ENCODE measurements at regions not wholly inside any gene's neighbourhood (a gene's known extent, or its start where the extent isn't known, plus 50 kb on each side); places are given as distances from the start of the nearest gene placed in this dataset.

DNA sequence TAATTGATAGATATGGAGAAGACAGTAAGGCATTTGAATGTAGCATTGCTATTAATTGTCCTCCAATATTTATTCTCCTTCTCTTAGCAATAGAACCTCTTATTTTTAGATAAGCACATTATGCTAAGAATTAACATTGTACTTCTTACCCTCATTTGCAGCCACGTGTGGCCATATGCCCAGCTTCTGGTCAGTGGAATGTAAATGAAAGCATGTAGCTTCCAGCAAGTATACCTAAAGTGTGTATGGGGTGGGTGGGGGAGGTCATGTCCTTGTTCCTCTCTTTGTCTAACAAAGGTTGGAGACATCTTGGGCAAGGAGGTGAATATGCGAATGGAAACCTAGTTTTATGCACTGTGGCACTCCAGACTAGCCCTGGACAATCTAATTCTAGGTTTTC is 133.6 kb upstream of the HMCN1 start:
- H3K36me3 Mint-ChIP-seq (ENCODE audit: low read depth) = no peaks in the 10 kb centered on the region
- H3K4me3 Mint-ChIP-seq = no peak overlapping the region
- TF ChIP-seq, protein P1, sequence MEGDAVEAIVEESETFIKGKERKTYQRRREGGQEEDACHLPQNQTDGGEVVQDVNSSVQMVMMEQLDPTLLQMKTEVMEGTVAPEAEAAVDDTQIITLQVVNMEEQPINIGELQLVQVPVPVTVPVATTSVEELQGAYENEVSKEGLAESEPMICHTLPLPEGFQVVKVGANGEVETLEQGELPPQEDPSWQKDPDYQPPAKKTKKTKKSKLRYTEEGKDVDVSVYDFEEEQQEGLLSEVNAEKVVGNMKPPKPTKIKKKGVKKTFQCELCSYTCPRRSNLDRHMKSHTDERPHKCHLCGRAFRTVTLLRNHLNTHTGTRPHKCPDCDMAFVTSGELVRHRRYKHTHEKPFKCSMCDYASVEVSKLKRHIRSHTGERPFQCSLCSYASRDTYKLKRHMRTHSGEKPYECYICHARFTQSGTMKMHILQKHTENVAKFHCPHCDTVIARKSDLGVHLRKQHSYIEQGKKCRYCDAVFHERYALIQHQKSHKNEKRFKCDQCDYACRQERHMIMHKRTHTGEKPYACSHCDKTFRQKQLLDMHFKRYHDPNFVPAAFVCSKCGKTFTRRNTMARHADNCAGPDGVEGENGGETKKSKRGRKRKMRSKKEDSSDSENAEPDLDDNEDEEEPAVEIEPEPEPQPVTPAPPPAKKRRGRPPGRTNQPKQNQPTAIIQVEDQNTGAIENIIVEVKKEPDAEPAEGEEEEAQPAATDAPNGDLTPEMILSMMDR (IDR thresholded peaks at IDR 0.05) = no peak
- H3K4me1 Mint-ChIP-seq = peaks cover 16% of the 10 kb centered on the region
- no peaks in the 10 kb centered on the region for H3K9me3 Mint-ChIP-seq
- no peak overlapping the region for H3K27ac Mint-ChIP-seq
- DNase-seq = no peak
- no peaks in the 10 kb centered on the region for H3K27me3 Mint-ChIP-seq (ENCODE audit: low read depth, poor library complexity)

DNA sequence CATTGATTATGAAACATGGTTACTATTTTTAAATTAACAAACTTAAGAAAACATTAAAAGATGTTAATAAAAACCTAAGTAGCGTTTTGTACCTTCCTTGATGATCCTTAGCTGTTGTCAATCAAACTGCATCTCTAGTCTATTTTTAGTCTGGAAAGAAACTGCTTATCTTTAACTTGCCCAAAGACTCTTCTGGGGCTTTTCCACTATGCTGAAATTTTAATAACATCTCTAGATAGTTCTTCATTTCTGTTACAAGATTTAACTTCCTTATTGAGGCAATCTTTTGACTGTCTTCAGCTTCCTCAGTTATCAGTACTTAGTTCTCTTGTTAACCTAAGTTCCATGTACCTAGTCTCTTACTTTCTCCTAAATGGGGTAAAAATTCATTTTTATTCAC is 135.9 kb upstream of the HMCN1 start:
- Mint-ChIP-seq H3K36me3 (ENCODE audit: low read depth) (no peaks in the 10 kb centered on the region), H3K27me3 (ENCODE audit: low read depth, poor library complexity) (no peaks in the 10 kb centered on the region), H3K4me1 (peaks cover 36% of the 10 kb centered on the region), H3K27ac (no peak overlapping the region), H3K9me3 (no peaks in the 10 kb centered on the region), H3K4me3 (no peak overlapping the region)
- DNase-seq = no peak
- TF ChIP-seq, protein P1 (IDR thresholded peaks at IDR 0.05) = no peak

DNA sequence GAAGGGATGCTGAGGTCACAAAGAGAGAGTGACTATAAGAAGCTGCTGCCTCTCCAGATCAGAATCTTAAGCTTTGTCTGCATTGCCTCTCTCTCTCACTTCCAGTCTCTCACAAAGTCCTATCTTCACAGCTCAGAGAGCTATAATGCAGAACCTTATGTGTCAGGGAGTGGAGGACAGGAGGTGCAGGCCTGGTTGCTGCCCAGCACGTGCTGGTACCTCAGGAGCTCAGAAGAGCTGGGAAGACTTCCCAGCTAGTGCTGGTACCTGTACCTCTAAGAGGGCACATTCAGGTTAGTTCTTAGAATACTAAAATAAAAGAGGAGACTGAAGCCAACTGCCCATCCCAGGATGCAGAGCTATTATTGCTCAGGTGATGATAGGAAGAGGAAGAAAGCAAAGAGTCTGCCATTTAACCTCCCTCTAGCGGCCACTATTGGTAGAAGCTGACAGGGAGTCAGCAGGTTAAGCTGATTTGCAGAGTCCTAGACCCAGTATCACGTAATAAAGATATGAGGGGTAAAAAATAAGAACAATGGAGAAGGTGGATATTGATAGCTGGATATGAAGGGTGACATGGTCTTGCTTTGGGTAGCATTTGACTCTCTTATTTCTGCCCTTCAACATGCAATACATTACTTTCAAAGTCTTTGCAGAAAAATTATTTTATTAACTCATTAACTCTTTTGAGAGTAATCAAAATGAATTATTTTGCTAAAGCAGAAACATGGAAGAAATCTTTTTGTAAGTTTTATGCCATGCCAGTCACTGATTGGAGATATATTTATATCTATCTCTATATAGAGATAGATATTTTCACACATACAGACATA is 138.1 kb upstream of the HMCN1 start:
- Mint-ChIP-seq H3K36me3 (ENCODE audit: low read depth) (no peaks in the 10 kb centered on the region), H3K4me3 (no peak overlapping the region), H3K27me3 (ENCODE audit: low read depth, poor library complexity) (no peaks in the 10 kb centered on the region), H3K9me3 (no peaks in the 10 kb centered on the region), H3K27ac (no peak overlapping the region), H3K4me1 (peaks cover 36% of the 10 kb centered on the region)
- TF ChIP-seq, protein P1 (IDR thresholded peaks at IDR 0.05) = peak; percentile 81
- DNase-seq = peak; percentile 56

DNA sequence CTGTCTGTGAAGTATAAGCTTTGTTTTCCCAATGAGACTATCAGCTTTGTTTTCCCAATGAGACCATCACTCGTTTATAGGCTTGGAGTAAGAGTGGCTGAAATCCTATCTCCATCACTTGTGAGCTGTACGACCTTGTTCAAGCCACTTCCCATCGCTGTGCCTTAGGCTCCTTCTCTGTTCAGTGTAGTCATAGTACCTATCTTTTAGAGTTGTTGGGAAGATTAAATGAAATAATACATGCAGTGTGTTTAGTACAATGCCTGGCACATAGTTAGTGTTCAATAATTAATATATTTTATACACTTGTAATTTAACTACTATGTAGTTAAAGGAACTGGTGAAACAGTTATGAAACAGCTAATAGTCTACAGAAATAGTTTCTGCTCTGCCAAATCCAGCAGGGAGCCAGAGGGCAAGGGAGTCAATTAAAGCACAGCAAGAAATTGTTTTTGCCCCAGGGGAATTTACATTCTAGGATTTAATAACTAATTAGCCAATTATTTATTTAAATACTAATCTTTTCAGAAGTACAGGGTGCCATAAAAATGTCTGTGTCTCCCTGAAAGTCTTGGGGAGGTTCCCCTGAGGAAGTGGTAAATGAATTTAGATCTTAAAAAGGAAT is 139.3 kb upstream of the HMCN1 start:
- H3K36me3 Mint-ChIP-seq (ENCODE audit: low read depth) = no peaks in the 10 kb centered on the region
- H3K27ac Mint-ChIP-seq = peak overlapping the region; percentile 41
- TF ChIP-seq, protein P1 (IDR thresholded peaks at IDR 0.05) = no peak
- DNase-seq = no peak
- peaks cover 36% of the 10 kb centered on the region for H3K4me1 Mint-ChIP-seq
- no peak overlapping the region for H3K4me3 Mint-ChIP-seq
- no peaks in the 10 kb centered on the region for H3K9me3 Mint-ChIP-seq
- no peaks in the 10 kb centered on the region for H3K27me3 Mint-ChIP-seq (ENCODE audit: low read depth, poor library complexity)

DNA sequence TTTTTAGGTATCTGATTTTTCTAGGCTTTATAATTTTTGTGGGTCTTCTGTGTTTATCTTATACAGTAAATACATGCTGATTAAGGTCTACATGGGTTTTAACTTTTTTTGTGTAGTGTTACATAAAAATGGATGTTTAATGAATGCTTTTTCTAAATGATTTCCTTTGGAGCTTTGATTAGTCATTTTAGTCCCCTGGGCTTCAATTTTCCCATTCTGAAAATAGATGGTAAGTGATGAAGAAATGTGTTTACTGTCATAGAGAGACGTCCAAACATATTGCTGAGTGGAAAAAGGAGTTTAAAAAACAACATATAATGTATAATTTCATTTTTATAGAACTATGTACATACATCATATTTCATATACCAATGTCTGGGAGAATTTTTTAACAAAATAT is 140.9 kb upstream of the HMCN1 start:
- TF ChIP-seq, protein P1 (IDR thresholded peaks at IDR 0.05) = no peak
- no peaks in the 10 kb centered on the region for H3K9me3 Mint-ChIP-seq

More for the DNA sequence above, 140.9 kb upstream of the HMCN1 start:
- no peak for DNase-seq
- Mint-ChIP-seq H3K4me3 (no peak overlapping the region), H3K36me3 (ENCODE audit: low read depth) (no peaks in the 10 kb centered on the region), H3K27ac (no peak overlapping the region), H3K27me3 (ENCODE audit: low read depth, poor library complexity) (no peaks in the 10 kb centered on the region), H3K4me1 (peaks cover 36% of the 10 kb centered on the region)
